Liver (tissue), 8 donors: ENCODE measurements at regions not wholly inside any gene's neighbourhood (a gene's known extent, or its start where the extent isn't known, plus 50 kb on each side); places are given as distances from the start of the nearest gene placed in this dataset.

Experiments used
- DNase-seq: peaks from one replicate; pipeline ENCODE4 v3.0.0-alpha.2; 2017; ENCODE audit warnings: low spot score
- H3K27ac ChIP-seq, 2 donors: one replicate each; pipeline ENCODE4 v1.7.0; 2013; ENCODE audit warnings: inconsistent platforms in 2 of 2, low read length in 2 of 2, control low read depth in 1 of 2, low read depth in 1 of 2, mild to moderate bottlenecking in 1 of 2
- H3K27me3 ChIP-seq, 4 donors: one replicate each; pipeline versions ENCODE4 v1.6.1 to v1.7.0; 2013; ENCODE audit warnings: low read length in 3 of 4, inconsistent platforms in 1 of 4, mild to moderate bottlenecking in 1 of 4, moderate library complexity in 1 of 4; ENCODE audit not compliant: control insufficient read depth in 4 of 4, insufficient read depth in 4 of 4
- H3K36me3 ChIP-seq, 4 donors: one replicate each; pipeline versions ENCODE4 v1.6.1 to v1.7.0; 2013; ENCODE audit warnings: low read length in 3 of 4, mild to moderate bottlenecking in 3 of 4, low read depth in 1 of 4, moderate library complexity in 1 of 4; ENCODE audit not compliant: control insufficient read depth in 4 of 4, insufficient read depth in 3 of 4
- H3K4me1 ChIP-seq, 4 donors: one replicate each; pipeline versions ENCODE4 v1.6.1 to v1.7.0; 2013; ENCODE audit warnings: low read length in 3 of 4, mild to moderate bottlenecking in 3 of 4, moderate library complexity in 1 of 4; ENCODE audit not compliant: control insufficient read depth in 4 of 4, insufficient read depth in 4 of 4
- H3K4me3 ChIP-seq, 3 donors: one replicate each; pipeline versions ENCODE4 v1.6.1 to v1.7.0; 2013; ENCODE audit warnings: low read length in 3 of 3, control low read depth in 1 of 3, low read depth in 1 of 3, mild to moderate bottlenecking in 1 of 3
- H3K9ac ChIP-seq, 2 donors: one replicate each; pipeline ENCODE4 v1.7.0; 2013; ENCODE audit warnings: low read length in 2 of 2, mild to moderate bottlenecking in 2 of 2, moderate library complexity in 2 of 2, control low read depth in 1 of 2, low read depth in 1 of 2
- H3K9me3 ChIP-seq, 4 donors: one replicate each; pipeline versions ENCODE4 v1.6.1 to v1.7.0; 2013; ENCODE audit warnings: low read length in 3 of 4; ENCODE audit not compliant: control insufficient read depth in 4 of 4
- ATF3 ChIP-seq: IDR thresholded peaks from 2 replicates; pipeline ENCODE4 v1.6.1; 2016; ENCODE audit warnings: antibody characterized with exemption
- CTCF ChIP-seq: fragments of 150-350 bp; IDR thresholded peaks from 2 replicates; pipeline ENCODE4 v1.5.1; 2017; ENCODE audit warnings: improper control_type of control experiment, low read depth, low read length; ENCODE audit not compliant: missing input control
- EGR1 ChIP-seq, 2 donors: IDR thresholded peaks; 2 replicates each; pipeline ENCODE4 v1.6.1; 2016 to 2018; ENCODE audit warnings: antibody characterized with exemption in 2 of 2, low read depth in 2 of 2
- FOXA1 ChIP-seq: IDR thresholded peaks from 2 replicates; pipeline ENCODE4 v1.6.1; 2016; ENCODE audit warnings: antibody characterized with exemption
- FOXA2 ChIP-seq: IDR thresholded peaks from 2 replicates; pipeline ENCODE4 v1.6.1; 2016; ENCODE audit warnings: antibody characterized with exemption
- GABPA ChIP-seq, 2 donors: IDR thresholded peaks in 1 of 2; conservative IDR thresholded peaks in 1 of 2; 2 replicates each; pipeline ENCODE4 v1.6.1; 2016; ENCODE audit warnings: antibody characterized with exemption in 2 of 2, mild to moderate bottlenecking in 1 of 2, moderate library complexity in 1 of 2
- HNF4G ChIP-seq: IDR thresholded peaks from 2 replicates; pipeline ENCODE4 v1.6.1; 2016; ENCODE audit warnings: antibody characterized with exemption
- MAX ChIP-seq: IDR thresholded peaks from 2 replicates; pipeline ENCODE4 v1.6.1; 2016; ENCODE audit warnings: antibody characterized with exemption
- NR2F2 ChIP-seq: IDR thresholded peaks from 2 replicates; pipeline ENCODE4 v1.6.1; 2016; ENCODE audit warnings: antibody characterized with exemption
- RAD21 ChIP-seq, 2 donors: IDR thresholded peaks; 2 replicates each; pipeline ENCODE4 v1.6.1; 2016; ENCODE audit warnings: antibody characterized with exemption in 2 of 2, mild to moderate bottlenecking in 2 of 2
- REST ChIP-seq: IDR thresholded peaks from 2 replicates; pipeline ENCODE4 v1.6.1; 2016; ENCODE audit warnings: antibody characterized with exemption, mild to moderate bottlenecking
- RXRA ChIP-seq, 2 donors: IDR thresholded peaks; 2 replicates each; pipeline ENCODE4 v1.6.1; 2017 to 2018; ENCODE audit warnings: antibody characterized with exemption in 2 of 2, mild to moderate bottlenecking in 1 of 2
- SP1 ChIP-seq: IDR thresholded peaks from 2 replicates; pipeline ENCODE4 v1.6.1; 2018; ENCODE audit warnings: antibody characterized with exemption, mild to moderate bottlenecking
- TAF1 ChIP-seq: conservative IDR thresholded peaks from 2 replicates; pipeline ENCODE4 v1.6.1; 2016; ENCODE audit warnings: antibody characterized with exemption, mild to moderate bottlenecking
- YY1 ChIP-seq: IDR thresholded peaks from 2 replicates; pipeline ENCODE4 v1.6.1; 2016; ENCODE audit warnings: antibody characterized with exemption, mild to moderate bottlenecking
- ZBTB33 ChIP-seq: IDR thresholded peaks from 2 replicates; pipeline ENCODE4 v1.6.1; 2016; ENCODE audit warnings: antibody characterized with exemption
- WGBS: extraction: QIAGEN DNeasy Blood & Tissue Kit; methylation state at CpG from one replicate; pipeline ENCODE4 v1.1.7; 2013; 5-methylcytosine and 5-hydroxymethylcytosine counted together
- donor health status: healthy.
- donor health status: healthy.
- donor health status: healthy.
- donor health status: healthy.
- donor health status: healthy.

- 45% methylated on average over 4 of the region's 4 CpGs for WGBS
- no peaks in the 10 kb centered on the region for H3K36me3 ChIP-seq
- peaks cover 0 to 3% (median 0%) of the 10 kb centered on the region in 4 donors for H3K9me3 ChIP-seq
- no peak overlapping the region for H3K27ac ChIP-seq
- no peak for DNase-seq
- no peak overlapping the region for H3K4me3 ChIP-seq
- TF ChIP-seq RXRA (IDR thresholded peaks at IDR 0.05) (no peak), FOXA1 (no peak), EGR1 (IDR thresholded peaks at IDR 0.05; ENCODE audit: low read depth in 2 of 2) (no peak)
- H3K27me3 ChIP-seq, result no peaks in the 10 kb centered on the region
- no peaks in the 10 kb centered on the region for H3K4me1 ChIP-seq
- no peak overlapping the region for H3K9ac ChIP-seq
Observed at GRCh38 chr4:35493977-35494376, 750.3 kb downstream of the ARAP2 start.

- Histone ChIP-seq H3K36me3 (no peaks in the 10 kb centered on the region), H3K9me3 (peaks cover 0 to 3% (median 0%) of the 10 kb centered on the region in 4 donors), H3K9ac (no peak overlapping the region), H3K4me1 (no peaks in the 10 kb centered on the region), H3K27me3 (no peaks in the 10 kb centered on the region), H3K4me3 (no peak overlapping the region), H3K27ac (no peak overlapping the region)
- TF ChIP-seq YY1 (no peak), GABPA (IDR thresholded peaks at IDR 0.05 in 1 of 2, conservative IDR thresholded peaks at IDR 0.05 in 1 of 2) (no peak), EGR1 (IDR thresholded peaks at IDR 0.05; ENCODE audit: low read depth in 2 of 2) (no peak), RXRA (IDR thresholded peaks at IDR 0.05) (no peak), ZBTB33 (no peak), NR2F2 (no peak), FOXA2 (no peak), REST (no peak), MAX (no peak), SP1 (no peak), CTCF (no peak), ATF3 (no peak), HNF4G (no peak), TAF1 (no peak), RAD21 (IDR thresholded peaks at IDR 0.05) (no peak)
- 82% methylated on average over 5 of the region's 5 CpGs for WGBS
- DNase-seq, result no peak
Observed at GRCh38 chr4:35494955-35495354, 749.4 kb downstream of the ARAP2 start.
